ENCODE measurements at regions not wholly inside any gene's neighbourhood (a gene's known extent, or its start where the extent isn't known, plus 50 kb on each side); places are given as distances from the start of the nearest gene placed in this dataset.
A peak's percentile ranks its signal among the peaks of the same experiment; 100 is the strongest.

DNA sequence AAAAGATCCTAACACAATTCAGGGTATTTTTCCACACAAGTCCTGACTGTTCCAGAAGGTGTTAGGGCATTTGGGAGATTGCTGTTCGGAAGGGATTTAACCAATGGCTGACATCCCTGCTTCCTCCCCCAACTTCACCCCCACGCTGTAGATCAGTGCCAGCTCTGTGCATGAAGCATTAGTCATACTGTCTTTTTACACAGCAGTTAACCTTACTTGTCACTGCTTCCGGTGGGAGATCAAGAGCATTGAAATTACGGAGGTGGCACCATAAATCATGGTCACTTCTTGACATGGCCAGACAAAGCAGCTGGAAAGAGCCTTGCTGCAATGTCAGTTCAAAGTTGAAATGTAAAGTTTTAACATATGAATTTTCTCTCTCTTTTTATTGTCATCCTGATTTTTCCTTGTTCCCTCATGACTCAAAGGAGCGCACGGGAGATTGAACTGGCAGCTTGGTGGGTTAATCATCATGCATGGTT lies 70.2 kb downstream of the HRH4 start:
- peak; percentile 78 for DNase-seq (ENCODE audit: low spot score)

DNA sequence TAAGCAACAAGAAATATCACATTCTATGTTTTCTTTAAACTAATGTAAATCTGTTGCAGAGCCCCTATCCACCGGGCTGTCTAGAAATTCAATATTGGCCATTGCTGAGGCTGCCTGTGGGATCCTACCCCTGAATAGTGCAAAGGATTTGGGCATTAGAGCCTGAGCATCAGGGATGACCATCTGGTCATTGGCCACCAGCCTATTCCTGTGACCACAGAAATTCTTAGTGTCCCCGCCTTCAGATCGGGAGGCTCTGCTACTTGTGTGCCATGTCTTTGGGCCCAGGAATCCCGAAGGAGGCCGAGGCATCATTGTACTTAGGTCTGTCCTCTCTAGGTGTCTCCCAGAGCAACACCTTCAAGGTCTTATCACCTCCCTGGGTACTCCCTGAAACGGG lies 73.8 kb downstream of the HRH4 start:
- no peak for DNase-seq (ENCODE audit: low spot score)

GRCh38 chr18:24534737-24535136 lies 74.3 kb downstream of the HRH4 start:
- no peak for DNase-seq (ENCODE audit: low spot score)

DNA sequence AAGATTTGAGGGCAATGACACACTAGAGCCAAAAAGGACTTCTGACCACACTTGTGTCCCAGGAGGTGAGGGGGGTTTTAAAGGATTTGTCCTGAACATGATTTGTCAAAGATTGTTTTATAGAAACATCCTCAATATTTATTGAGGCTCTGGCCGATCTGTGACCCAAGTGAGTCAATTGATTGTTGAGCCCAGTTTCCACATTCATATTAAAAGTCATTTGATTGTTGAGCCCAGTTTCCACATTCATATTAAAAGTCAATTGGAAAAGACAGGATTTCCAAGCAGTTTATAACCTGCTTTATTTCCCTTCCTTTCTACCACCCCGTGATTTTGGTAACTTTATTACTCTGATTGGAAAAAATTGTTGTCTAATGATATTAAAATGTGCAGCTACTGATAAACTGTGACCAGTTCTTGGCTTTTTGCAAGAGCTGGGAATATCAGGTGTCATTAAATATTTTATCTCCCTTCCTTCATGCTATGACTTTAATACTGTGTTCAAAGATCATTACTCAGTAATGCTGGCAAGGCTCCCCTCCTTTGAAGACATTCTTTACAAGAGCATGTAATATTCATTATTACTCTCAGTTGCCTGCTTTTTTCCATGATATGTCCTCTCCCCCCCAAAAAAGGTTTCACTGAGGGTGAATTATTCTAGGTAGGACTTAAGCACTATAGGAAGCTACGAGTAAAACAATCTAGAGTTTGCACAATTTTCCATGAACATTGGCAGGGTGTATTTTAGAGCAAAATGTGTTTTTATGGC lies 75.3 kb downstream of the HRH4 start:
- DNase-seq (ENCODE audit: low spot score) = no peak

GRCh38 chr18:24536326-24536725 lies 75.9 kb downstream of the HRH4 start:
- no peak for DNase-seq (ENCODE audit: low spot score)

- no peak for DNase-seq (ENCODE audit: low spot score)
Measured at GRCh38 chr18:24536834-24537233, 76.4 kb downstream of the HRH4 start.

DNA sequence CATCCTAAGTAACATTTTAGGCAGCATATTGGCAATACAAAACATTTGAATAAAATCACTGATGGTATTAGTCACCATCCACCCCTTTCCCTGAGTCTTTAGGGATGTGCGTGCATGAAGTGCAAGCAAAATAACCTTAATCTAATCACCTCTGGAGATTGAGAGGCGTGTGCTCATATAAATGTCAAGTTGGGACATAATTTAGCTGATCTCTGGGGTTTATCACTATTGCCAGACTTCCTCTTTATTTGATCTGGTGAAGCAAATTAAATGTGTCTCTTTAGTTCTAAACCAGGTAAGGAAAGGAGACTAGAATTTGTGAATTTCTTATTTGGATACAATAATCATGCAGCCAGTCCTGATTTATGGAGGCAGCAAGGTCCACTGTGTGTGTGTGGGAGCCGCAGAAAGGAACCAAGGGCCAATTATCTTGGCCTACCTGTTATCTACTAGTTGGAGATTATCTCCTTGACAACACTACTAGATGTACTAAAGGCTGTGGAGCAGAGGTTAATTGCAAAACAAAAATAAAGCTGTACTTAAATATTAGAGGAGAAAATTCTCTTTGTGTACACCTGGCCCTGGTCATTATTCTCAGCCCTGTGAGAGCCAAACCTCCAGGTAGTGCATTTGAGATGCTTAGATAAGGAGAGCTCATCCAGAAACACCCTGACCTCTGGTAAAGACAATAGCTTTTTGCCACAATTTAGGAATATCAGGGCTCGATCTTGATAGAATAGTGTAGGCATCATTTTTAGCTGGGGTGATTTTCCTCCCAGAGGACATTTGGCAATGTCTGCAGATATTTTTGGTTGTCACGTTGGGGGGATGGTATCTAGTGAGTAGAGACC lies 78.2 kb downstream of the HRH4 start:
- DNase-seq (ENCODE audit: low spot score) = no peak

DNA sequence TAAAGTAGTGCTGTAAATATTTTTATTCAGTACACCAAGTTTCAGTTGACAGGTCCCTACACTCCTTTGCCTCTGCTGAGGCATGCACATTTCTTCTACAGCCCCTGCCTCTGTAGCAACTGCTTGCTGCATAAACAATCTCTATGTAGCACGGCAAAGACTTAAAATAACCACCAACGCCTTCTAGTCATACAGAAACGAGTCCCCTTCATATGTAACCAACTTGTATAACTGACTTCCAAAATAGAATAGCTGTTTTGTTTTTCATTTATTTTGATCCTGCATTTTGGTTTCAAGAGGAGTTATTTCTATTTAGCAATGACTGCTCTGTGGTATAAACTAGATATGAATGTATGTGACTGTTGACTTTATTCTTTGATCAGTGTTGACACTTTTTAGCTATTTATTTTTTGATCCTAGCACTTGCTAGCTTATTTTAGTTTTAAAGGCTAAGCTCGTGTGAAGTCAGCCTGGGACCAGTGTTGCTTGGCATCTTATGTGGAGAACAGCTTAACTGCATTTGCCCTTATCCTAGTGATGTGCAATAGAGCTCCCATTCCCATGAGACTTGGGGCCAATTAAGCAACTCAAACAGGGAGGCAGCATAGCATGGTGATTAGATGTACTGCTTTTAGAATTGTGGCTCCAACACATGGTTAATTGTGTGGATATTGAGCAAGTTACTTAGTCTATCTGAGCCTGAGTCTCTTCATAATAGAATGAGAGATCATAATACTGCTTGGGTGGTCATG lies 79.6 kb downstream of the HRH4 start:
- no peak for DNase-seq (ENCODE audit: low spot score)

DNA sequence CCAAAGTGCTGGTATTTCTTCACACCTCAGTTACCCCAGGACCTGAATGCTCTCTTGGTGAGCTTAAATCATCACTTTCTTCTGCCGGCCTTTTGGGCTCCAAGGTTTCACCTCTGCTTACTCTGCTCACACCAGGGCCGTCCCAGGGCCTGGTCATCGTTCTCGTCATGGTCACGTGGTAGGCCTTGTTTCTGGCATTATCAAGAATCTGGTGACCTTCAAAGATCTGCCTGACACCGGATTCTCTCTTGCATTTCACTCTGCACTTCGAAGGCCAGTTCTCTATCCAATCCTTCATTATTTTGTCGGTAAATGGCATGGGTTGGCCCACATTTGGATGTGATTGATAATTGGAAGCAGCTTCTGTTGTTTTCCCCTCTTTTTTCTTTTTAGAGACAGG lies 80.5 kb downstream of the HRH4 start:
- no peak for DNase-seq (ENCODE audit: low spot score)

GRCh38 chr18:24543086-24543794 lies 82.8 kb downstream of the HRH4 start:
- DNase-seq (ENCODE audit: low spot score) = no peak

DNA sequence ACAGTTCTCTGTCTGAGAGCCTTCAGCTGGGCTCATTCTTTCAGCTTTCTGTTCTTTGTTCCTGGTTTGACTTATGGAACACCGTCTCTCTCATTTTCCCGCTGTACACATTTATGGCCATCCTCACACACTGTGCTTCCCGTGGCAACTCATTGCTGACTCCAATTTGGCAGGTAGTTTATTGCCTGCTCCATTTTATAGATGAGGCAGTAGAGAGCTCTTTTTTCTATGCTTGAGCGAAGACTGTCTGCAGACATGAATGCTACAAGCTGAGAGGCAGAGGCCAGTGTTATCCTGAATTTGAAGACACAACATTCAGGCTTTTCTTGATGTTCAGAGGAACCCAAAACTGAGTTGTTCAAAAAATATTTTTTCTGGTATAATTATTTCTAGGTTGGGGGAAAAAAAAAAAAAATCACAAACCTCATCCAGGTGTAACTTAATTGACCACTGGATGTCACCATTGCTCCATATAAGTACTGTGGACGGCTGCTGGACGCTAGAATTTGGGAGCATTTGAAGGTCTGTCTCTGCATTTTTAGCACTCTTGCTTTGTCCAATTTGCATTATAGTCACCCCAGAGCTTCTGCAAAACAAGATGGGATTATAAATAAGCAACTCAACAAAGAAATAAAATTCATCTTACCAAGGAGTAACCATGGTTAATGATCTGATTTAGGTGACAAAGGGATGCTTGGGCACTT lies 83.5 kb downstream of the HRH4 start:
- peak; percentile 39 for DNase-seq (ENCODE audit: low spot score)

- DNase-seq (ENCODE audit: low spot score) = no peak
Measured at GRCh38 chr18:24544949-24545348, 84.5 kb downstream of the HRH4 start.

DNA sequence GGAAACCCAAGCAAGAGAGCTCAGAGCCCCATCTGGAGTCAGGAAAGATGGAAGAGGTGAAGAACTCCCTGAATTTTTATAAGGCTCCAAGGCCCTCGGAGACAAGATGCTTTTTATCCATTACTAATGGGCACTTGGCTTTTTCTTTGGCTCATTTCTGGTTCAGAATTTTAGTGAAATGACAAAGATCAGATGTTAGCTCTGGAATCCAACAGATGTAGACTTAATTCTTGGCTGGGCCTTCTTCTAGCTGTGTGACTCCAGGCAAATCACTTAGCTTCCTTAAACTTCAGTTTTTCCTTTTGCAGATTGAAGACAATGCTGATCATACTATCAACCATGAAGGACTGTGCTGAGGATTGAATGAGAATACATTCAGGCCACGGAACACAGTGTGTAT lies 85.2 kb downstream of the HRH4 start:
- no peak for DNase-seq (ENCODE audit: low spot score)

- no peak for DNase-seq (ENCODE audit: low spot score)
Measured at GRCh38 chr18:24546307-24546706, 85.9 kb downstream of the HRH4 start.

DNA sequence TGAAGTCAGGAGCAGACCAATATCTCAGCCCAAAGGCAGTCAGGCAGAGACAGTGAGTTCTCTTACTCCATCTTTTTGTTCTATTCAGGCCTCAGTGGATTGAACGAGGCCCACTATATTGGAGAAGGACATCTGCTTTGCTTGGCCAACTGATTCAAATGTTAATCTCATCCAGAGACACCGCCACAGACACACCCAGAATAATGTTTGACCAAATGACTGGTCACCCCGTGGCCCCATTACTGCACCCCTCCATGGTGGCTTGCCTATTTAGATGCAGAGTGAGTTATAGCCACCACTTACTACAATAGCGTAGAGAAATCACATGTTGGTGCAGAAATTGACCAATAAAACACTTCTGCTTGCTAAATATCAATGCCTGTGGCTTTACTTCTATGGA lies 88.1 kb downstream of the HRH4 start:
- no peak for DNase-seq (ENCODE audit: low spot score)

DNA sequence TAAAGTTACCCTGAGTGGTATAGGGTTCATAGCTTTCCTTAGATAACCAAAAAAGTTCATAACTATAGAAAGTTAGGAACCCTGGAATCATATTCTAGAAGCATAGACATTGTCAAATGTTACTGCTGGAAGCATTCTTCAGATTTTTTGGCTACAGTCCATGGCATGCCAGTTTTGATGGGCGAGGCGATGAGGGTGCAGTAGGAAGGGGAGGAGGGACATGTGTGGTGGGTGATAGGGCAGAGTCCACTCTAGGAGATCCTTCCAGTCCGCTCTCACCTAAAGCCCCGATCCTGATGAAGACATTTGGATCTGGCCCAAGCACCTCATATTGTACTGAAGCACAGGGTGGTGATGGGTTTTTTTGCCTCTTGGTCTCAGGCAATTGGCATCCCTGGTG lies 91.8 kb downstream of the HRH4 start:
- no peak for DNase-seq (ENCODE audit: low spot score)

- no peak for DNase-seq (ENCODE audit: low spot score)
Measured at GRCh38 chr18:24553571-24554285, 93.3 kb downstream of the HRH4 start.

GRCh38 chr18:24558403-24558802 lies 98.0 kb downstream of the HRH4 start:
- no peak for DNase-seq (ENCODE audit: low spot score)

- no peak for DNase-seq (ENCODE audit: low spot score)
Measured at GRCh38 chr18:24559526-24559925, 99.1 kb downstream of the HRH4 start.

DNA sequence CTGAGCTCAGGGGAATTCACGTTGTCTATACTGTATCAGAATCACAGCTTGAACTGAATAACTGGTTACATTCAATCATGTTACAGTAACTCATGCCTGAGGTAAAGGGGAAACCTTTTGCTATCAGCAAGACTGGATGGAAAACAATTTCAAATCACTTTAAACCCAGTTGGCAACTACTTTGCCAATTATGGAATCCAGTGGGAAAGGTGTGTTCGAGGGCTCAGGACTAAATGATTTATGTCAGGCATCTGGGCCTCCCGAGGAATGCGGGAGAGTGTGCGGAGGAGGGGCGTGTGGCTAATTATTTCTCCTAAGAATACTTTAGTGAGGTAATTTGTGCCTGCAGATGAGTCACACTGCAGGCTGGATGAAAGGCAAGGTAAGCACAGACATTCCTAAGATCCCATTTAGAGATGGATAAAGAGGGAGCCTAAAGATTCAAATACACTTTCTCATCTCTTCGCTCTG lies 100.1 kb downstream of the HRH4 start:
- peak; percentile 31 for DNase-seq (ENCODE audit: low spot score)
